Stimulated activated CD4-positive, alpha-beta T cell treated with anti-CD3 and anti-CD28 coated beads, Interleukin-15, amount 100 ng/mL, for 48 hours (primary cell): ENCODE measurements at regions not wholly inside any gene's neighbourhood (a gene's known extent, or its start where the extent isn't known, plus 50 kb on each side); places are given as distances from the start of the nearest gene placed in this dataset.

Source experiments
- DNase-seq, 2 donors: peaks; one replicate each; pipeline ENCODE4 v3.0.0-alpha.2; 2020; ENCODE audit warnings: low read depth in 2 of 2

GRCh38 chr20:60835876-60836275 lies 416.2 kb upstream of the CDH4 start:
- DNase-seq: no peak

DNA sequence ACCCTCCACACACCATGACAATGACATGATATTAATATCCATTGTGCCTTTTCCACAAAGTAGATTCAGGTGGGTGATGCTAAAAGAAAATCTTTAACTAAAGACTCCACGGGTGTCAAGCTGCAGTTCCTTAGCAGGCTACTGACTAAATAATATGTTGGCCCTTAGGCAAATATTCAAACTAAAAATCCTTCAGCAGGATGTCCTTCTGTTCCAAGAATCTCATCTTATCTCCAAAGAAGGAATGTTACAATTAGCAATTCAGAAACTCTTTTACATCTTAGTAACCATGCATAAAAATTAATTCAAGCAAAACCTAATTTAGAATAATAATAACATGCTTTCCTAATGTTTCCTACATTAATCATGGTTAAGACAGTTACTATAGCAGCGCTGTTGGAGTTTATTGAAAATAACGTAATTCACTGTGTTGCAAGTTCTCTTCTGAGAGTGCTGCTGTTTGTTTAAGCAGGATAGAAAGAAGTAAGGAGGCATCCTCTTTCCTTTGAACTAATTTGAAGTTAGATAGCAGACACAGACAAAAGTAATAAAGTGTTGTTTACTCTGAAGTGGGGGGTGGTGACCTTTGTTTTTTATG lies 414.8 kb upstream of the CDH4 start:
- no peak for DNase-seq

- no peak for DNase-seq
These were observed 413.8 kb upstream of the CDH4 start for GRCh38 chr20:60838297-60838696.

DNA sequence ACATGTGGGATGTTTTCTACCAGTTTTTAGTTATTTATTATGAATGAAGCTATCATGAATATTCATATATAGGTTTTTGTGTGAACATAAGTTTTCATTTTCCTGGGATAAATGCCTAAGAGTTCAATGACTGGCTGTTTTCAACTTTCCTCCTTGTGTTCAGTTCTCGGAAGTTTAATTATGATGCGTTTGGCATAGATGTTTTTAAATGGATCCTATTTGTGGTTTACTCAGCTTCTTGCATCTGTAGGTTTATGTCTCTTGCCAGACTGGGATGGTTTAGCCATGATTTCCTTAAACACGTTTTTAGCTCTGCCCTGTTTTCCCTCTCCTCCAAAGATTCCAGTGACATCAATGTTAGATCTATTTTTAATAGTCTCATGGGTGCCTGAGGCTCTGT lies 411.1 kb upstream of the CDH4 start:
- no peak for DNase-seq

- DNase-seq: no peak
These were observed 406.9 kb upstream of the CDH4 start for GRCh38 chr20:60845146-60845545.

- no peak for DNase-seq
These were observed 400.0 kb upstream of the CDH4 start for GRCh38 chr20:60851826-60852704.

GRCh38 chr20:60857708-60858107 lies 394.4 kb upstream of the CDH4 start:
- DNase-seq: no peak

- DNase-seq: no peak
These were observed 389.5 kb upstream of the CDH4 start for GRCh38 chr20:60862601-60863000.

- no peak for DNase-seq
These were observed 388.5 kb upstream of the CDH4 start for GRCh38 chr20:60863548-60863947.

GRCh38 chr20:60867589-60867988 lies 384.5 kb upstream of the CDH4 start:
- no peak for DNase-seq

- no peak for DNase-seq
These were observed 383.7 kb upstream of the CDH4 start for GRCh38 chr20:60868316-60868891.

DNA sequence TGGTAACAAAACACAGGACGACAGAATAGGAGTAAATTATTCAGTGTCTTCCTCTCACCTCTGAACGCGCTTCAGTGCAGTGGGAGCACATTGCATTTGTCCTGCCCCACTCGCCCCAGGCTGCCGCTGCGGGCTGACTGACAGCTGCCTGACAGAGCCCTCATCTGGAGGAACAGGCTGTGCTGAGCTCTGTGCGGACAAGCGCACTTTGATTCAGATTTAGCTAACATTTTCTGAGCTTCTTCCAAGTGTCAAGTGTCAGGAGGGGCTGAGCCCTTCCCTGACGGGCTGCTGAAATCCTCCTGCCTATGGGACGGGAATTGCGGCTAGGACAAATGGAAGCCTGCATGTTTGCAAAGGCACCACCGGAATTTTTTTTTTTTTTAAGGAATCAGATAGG lies 383.0 kb upstream of the CDH4 start:
- DNase-seq: no peak

DNA sequence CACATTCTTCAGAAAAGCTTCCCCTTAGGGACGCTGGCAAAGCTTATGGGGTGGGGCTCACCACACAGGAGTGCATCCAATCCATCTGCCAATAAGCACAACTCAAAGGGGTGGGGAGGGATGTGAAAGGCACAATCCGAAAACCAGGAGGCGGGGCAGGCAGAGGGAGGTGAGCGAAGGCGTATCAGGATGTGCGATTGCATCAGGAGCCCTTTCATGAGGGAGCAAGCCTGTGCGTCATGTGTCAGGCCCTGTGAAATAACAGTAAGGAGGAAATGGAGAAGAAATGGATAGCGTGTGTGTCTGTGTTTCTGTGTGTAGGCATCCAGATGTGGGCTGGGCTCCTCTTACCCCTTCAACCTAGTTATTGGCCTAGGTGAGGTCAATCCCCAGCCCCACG lies 382.4 kb upstream of the CDH4 start:
- DNase-seq: no peak

DNA sequence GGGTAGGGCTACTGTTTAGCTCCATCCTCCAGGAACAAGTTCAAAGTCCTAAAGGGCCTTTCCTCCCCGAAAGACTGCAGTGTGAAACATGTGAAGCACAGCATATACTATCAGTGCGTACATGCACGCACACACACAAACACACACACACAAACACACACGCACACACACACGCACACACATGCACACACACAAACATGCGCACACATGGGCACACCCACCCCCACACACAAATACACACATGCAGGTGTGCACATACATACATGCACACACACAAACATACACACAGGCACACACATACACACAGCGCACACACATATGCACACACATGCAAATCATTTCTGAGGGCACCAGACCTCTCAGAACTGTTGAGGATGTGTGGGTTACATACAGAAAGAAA lies 382.0 kb upstream of the CDH4 start:
- no peak for DNase-seq

GRCh38 chr20:60872224-60872623 lies 379.8 kb upstream of the CDH4 start:
- no peak for DNase-seq

- DNase-seq: no peak
These were observed 374.8 kb upstream of the CDH4 start for GRCh38 chr20:60877071-60877857.

DNA sequence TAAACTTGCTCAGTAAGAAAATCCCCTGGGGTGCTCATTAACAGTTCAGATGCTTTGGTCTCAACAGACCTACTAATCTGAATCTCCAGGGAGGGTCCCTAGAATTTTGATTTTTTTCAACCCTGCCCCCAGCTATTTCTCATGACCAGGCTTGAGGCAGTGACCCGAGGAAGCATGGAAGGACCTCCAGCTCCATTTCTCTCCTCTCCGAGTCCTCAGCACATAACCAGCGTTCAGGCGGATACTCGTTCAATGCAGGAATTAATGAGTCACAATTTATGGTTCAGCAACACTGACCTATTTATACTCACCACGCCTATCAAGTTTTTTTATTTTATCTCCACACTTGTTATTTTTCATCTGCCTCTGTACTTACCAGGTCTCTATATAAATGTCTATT lies 369.2 kb upstream of the CDH4 start:
- DNase-seq: no peak

DNA sequence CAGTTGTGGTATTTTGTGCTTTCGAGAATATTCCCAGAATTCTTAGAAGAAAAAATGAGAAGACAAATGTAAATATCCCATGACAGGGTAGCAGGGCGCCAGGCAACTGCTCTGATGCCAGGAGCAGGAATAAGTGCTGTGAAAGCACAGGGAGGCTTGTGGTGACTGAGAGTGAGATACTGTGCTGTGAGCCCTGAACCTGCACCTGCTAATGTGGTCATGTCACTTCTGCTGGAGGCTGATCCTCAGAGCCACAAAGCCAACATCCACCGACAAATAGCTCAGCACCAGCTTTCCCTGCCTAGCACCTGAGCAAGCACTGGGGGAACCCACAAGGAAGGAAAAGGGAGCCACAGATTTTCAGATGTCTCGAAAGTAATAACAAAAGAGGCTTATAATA lies 368.6 kb upstream of the CDH4 start:
- DNase-seq: no peak

DNA sequence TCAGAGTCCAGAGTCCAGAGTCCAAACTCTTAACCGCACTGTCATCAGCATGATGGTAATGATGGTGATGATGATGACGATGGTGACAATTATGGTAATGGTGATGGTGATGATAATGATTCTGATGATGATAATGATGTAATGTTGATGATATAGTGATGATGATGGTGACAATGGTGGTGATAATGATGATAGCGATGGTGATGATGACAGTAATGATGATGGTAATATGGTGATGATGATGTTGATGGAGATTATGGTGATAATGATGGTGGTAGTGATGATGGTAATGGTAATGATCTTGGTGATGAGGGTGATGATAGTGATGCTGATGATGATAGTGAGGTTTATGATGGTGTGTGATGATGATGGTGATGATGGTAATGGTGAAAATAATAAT lies 367.8 kb upstream of the CDH4 start:
- no peak for DNase-seq

- DNase-seq: no peak
These were observed 363.3 kb upstream of the CDH4 start for GRCh38 chr20:60888771-60889170.

DNA sequence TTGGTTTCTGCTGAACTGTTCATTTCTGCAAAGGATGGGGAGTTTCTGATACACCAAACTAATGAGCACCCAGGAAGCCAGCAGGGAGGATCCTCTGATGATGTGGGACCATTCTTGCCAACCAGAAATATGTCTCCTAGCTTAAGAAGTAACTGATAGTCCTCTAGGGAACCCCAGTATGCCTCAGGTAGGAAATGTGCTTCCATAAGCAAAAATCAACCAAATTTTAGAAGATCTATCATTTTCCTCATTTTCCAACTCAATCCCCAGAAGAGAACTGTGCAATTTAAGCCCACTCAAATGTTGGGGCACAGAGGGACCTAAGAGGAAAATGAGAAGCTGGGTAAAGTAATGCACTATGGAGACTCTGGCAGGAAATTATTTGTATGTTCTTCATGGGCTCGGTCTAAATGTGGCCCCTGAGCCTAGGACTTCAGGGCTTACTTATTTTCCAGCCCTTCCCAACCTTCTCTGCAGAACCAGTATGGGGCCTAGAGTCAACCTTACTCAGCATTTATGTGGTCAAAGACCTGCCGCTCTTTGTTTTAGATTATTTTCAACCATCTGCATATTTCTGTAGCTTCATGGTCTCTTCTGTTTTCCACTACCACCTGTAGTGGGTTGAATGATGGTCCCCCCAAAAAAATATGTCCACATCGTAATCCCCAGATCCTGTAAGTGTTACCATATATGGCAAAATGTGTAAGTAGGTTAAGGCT lies 359.8 kb upstream of the CDH4 start:
- no peak for DNase-seq

DNA sequence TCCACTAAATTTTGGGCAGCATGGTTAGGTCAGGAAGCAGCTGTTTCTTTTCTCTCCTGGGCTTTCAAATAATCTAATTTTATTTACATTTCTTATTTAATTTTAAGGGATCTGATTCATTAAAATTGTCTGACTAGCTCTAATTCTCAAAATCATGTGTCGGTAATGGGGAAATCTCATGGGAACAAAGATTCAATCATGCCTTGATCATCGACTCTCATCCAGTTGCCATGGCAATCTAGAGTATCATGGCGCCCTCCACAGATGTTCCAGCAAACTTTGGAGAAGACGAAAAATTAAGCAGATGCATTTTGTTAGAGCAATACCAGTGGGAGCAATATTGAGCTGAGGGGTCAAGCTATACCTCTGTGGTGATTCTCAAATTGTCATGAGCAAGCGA lies 358.0 kb upstream of the CDH4 start:
- no peak for DNase-seq
